Gastrocnemius medialis (tissue), 4 donors: ENCODE measurements at regions not wholly inside any gene's neighbourhood (a gene's known extent, or its start where the extent isn't known, plus 50 kb on each side); places are given as distances from the start of the nearest gene placed in this dataset.

Experiments
- ATAC-seq, 2 donors: fragments of 150-250 bp; one replicate each; pipeline ENCODE4 v1.9.1; 2016
- DNase-seq, 2 donors: peaks; one replicate each; pipeline ENCODE4 v3.0.0-alpha.2; 2019
- H3K27ac ChIP-seq, 4 donors: fragments of 200-600 bp; sonication (generic); 1 replicate in 1 of 4; 2 replicates in 3 of 4; pipeline ENCODE4 v1.5.1; 2016 to 2018; ENCODE audit warnings: mild to moderate bottlenecking in 2 of 4, moderate library complexity in 1 of 4
- H3K27me3 ChIP-seq, 3 donors: fragments of 200-600 bp; sonication (generic) in 2 of 3; 1 replicate in 1 of 3; 2 replicates in 2 of 3; pipeline versions ENCODE4 v1.5.1 to v1.6.0; 2016 to 2019; ENCODE audit warnings: mild to moderate bottlenecking in 1 of 3, moderate library complexity in 1 of 3
- H3K36me3 ChIP-seq, 2 donors: fragments of 200-600 bp; sonication (generic) in 1 of 2; one replicate each; pipeline ENCODE4 v1.5.1; 2017 to 2018
- H3K4me1 ChIP-seq, 2 donors: fragments of 200-600 bp; sonication (generic) in 1 of 2; one replicate each; pipeline ENCODE4 v1.5.1; 2016 to 2017; ENCODE audit warnings: mild to moderate bottlenecking in 2 of 2
- H3K4me3 ChIP-seq, 4 donors: fragments of 200-600 bp; sonication (generic) in 3 of 4; 1 replicate in 1 of 4; 2 replicates in 3 of 4; pipeline ENCODE4 v1.5.1; 2016 to 2019; ENCODE audit warnings: mild to moderate bottlenecking in 2 of 4
- H3K9me3 ChIP-seq, 3 donors: fragments of 200-600 bp; sonication (generic) in 2 of 3; 1 replicate in 1 of 3; 2 replicates in 2 of 3; pipeline ENCODE4 v1.5.1; 2016 to 2019
- POLR2A ChIP-seq, 2 donors: fragments of 450-650 bp; IDR thresholded peaks; one replicate each; pipeline ENCODE4 v1.6.1; 2017; ENCODE audit warnings: antibody characterized with exemption in 2 of 2, mild to moderate bottlenecking in 2 of 2, moderate library complexity in 2 of 2
- in situ Hi-C, 4 donors: fragments of 200-750 bp; cut with MboI; loops; one replicate each; pipeline versions ENCODE4 v1.15.0 to v1.8.0; 2017; ENCODE audit warnings: low sequenced_read_pairs in 4 of 4
- intact Hi-C: fragments of 100-400 bp; cut with DNase I; formaldehyde crosslinking; loops from one replicate; pipeline ENCODE4 v1.15.1; 2023; ENCODE audit warnings: low total_unique reads
- TF ChIP-seq, protein P1 (sequence below), 5 experiments: fragments of 450-650 bp in 3 of 5; fragments of 200-600 bp in 2 of 5; sonication (generic) in 2 of 5; IDR thresholded peaks in 4 of 5; conservative IDR thresholded peaks in 1 of 5; 1 replicate in 4 of 5; 2 replicates in 1 of 5; pipeline ENCODE4 v1.5.1; 2016 to 2019; ENCODE audit warnings: antibody characterized with exemption in 5 of 5, mild to moderate bottlenecking in 3 of 5, moderate library complexity in 3 of 5

DNA sequence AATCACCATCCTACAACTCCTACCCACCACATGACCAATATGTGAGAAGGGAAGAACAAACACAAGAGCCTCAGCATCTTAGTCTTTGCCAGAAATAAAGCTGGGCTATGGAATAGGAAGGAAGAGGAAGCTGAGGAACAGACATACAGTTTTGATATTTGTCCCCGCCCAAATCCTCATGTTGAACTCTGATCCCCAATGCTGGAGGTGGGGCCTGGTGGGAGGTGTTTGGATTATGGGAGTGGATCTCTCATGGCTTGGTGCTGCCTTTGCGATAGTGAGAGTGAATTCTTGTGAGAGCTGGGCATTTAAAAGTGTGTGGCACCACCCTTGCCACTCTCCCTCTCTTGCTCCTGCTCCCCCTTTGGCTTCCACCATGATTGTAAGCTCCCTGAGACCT is 52.4 kb upstream of the NLK start:
- TF ChIP-seq, protein P1, sequence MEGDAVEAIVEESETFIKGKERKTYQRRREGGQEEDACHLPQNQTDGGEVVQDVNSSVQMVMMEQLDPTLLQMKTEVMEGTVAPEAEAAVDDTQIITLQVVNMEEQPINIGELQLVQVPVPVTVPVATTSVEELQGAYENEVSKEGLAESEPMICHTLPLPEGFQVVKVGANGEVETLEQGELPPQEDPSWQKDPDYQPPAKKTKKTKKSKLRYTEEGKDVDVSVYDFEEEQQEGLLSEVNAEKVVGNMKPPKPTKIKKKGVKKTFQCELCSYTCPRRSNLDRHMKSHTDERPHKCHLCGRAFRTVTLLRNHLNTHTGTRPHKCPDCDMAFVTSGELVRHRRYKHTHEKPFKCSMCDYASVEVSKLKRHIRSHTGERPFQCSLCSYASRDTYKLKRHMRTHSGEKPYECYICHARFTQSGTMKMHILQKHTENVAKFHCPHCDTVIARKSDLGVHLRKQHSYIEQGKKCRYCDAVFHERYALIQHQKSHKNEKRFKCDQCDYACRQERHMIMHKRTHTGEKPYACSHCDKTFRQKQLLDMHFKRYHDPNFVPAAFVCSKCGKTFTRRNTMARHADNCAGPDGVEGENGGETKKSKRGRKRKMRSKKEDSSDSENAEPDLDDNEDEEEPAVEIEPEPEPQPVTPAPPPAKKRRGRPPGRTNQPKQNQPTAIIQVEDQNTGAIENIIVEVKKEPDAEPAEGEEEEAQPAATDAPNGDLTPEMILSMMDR (IDR thresholded peaks at IDR 0.05 in 4 of 5, conservative IDR thresholded peaks at IDR 0.05 in 1 of 5) = no peak
- TF ChIP-seq POLR2A (IDR thresholded peaks at IDR 0.05) = no peak
- H3K27ac ChIP-seq = no peak overlapping the region
- H3K36me3 ChIP-seq = no peaks in the 10 kb centered on the region
- no peak for ATAC-seq
- DNase-seq = no peak
- H3K4me3 ChIP-seq = no peak overlapping the region
- in situ Hi-C loops = loop anchor here in 1 of 4 donors (25.0 kb wide), 1 partner anchor 97 kb away; no protein-coding TSS in a partner anchor
- no peaks in the 10 kb centered on the region for H3K9me3 ChIP-seq
- no peaks in the 10 kb centered on the region for H3K4me1 ChIP-seq
- intact Hi-C loops = no loop called here
- H3K27me3 ChIP-seq = no peaks in the 10 kb centered on the region

GRCh38 chr17:27990979-27991378 is 51.5 kb upstream of the NLK start:
- Histone ChIP-seq H3K27me3 (no peaks in the 10 kb centered on the region), H3K4me1 (no peaks in the 10 kb centered on the region), H3K9me3 (no peaks in the 10 kb centered on the region), H3K36me3 (no peaks in the 10 kb centered on the region), H3K4me3 (no peak overlapping the region), H3K27ac (no peak overlapping the region)
- no peak for ATAC-seq
- intact Hi-C loops = no loop called here
- no peak for TF ChIP-seq POLR2A (IDR thresholded peaks at IDR 0.05)
- TF ChIP-seq, protein P1 (IDR thresholded peaks at IDR 0.05 in 4 of 5, conservative IDR thresholded peaks at IDR 0.05 in 1 of 5) = no peak
- no peak for DNase-seq
- in situ Hi-C loops = loop anchor here in 1 of 4 donors (25.0 kb wide), 1 partner anchor 96 kb away; no protein-coding TSS in a partner anchor

- in situ Hi-C loops (loop anchor here in 1 of 4 donors (25.0 kb wide), 1 partner anchor 96 kb away; no protein-coding TSS in a partner anchor), intact Hi-C loops (no loop called here)
- Histone ChIP-seq H3K36me3 (no peaks in the 10 kb centered on the region), H3K27ac (no peak overlapping the region), H3K4me3 (no peak overlapping the region), H3K4me1 (no peaks in the 10 kb centered on the region), H3K9me3 (no peaks in the 10 kb centered on the region), H3K27me3 (no peaks in the 10 kb centered on the region)
- TF ChIP-seq, protein P1 (IDR thresholded peaks at IDR 0.05 in 4 of 5, conservative IDR thresholded peaks at IDR 0.05 in 1 of 5) = no peak
- TF ChIP-seq POLR2A (IDR thresholded peaks at IDR 0.05) = no peak
- DNase-seq = no peak
- ATAC-seq = no peak
Observed at GRCh38 chr17:27991462-27991993, 50.9 kb upstream of the NLK start.
